ENCODE measurements at regions not wholly inside any gene's neighbourhood (a gene's known extent, or its start where the extent isn't known, plus 50 kb on each side); places are given as distances from the start of the nearest gene placed in this dataset.

GRCh38 chr15:69546182-69546581 lies 93.6 kb downstream of the RPLP1 start:
- TF ChIP-seq PAX5 (IDR thresholded peaks at IDR 0.05; ENCODE audit: insufficient read depth, low read length, severe bottlenecking) (no peak), SPI1 (IDR thresholded peaks at IDR 0.05; ENCODE audit: low read depth, low read length) (no peak), POLR2A (IDR thresholded peaks at IDR 0.05; ENCODE audit: low read depth, low read length) (no peak), POU2F2 (IDR thresholded peaks at IDR 0.05; ENCODE audit: low read depth, low read length) (no peak), POLR2AphosphoS5 (IDR thresholded peaks at IDR 0.05; ENCODE audit: low read depth, low read length) (no peak), TAF1 (IDR thresholded peaks at IDR 0.05; ENCODE audit: low read depth, low read length) (no peak)
- DNase-seq (ENCODE audit: insufficient read length, low spot score) = no peak
- FAIRE-seq = no peak

- DNase-seq (ENCODE audit: insufficient read length, low spot score) = no peak
- FAIRE-seq = no peak
These were observed 96.0 kb downstream of the RPLP1 start for GRCh38 chr15:69548395-69549180.

GRCh38 chr15:69551391-69552056 lies 98.9 kb downstream of the RPLP1 start:
- DNase-seq (ENCODE audit: insufficient read length, low spot score) (no peak), FAIRE-seq (no peak)
- TF ChIP-seq POU2F2 (IDR thresholded peaks at IDR 0.05; ENCODE audit: low read depth, low read length) = no peak

More at GRCh38 chr15:69548395-69549180, 96.0 kb downstream of the RPLP1 start:
- no peak for TF ChIP-seq POU2F2 (IDR thresholded peaks at IDR 0.05; ENCODE audit: low read depth, low read length)
- no peak for TF ChIP-seq POLR2AphosphoS5 (IDR thresholded peaks at IDR 0.05; ENCODE audit: low read depth, low read length)
- no peak for TF ChIP-seq TAF1 (IDR thresholded peaks at IDR 0.05; ENCODE audit: low read depth, low read length)
- TF ChIP-seq POLR2A (IDR thresholded peaks at IDR 0.05; ENCODE audit: low read depth, low read length) = no peak
- TF ChIP-seq PAX5 (IDR thresholded peaks at IDR 0.05; ENCODE audit: insufficient read depth, low read length, severe bottlenecking) = no peak

- DNase-seq (ENCODE audit: insufficient read length, low spot score) (no peak), FAIRE-seq (no peak)
- TF ChIP-seq SPI1 (IDR thresholded peaks at IDR 0.05; ENCODE audit: low read depth, low read length) (no peak), POLR2A (IDR thresholded peaks at IDR 0.05; ENCODE audit: low read depth, low read length) (no peak), PAX5 (IDR thresholded peaks at IDR 0.05; ENCODE audit: insufficient read depth, low read length, severe bottlenecking) (no peak), TAF1 (IDR thresholded peaks at IDR 0.05; ENCODE audit: low read depth, low read length) (no peak), POLR2AphosphoS5 (IDR thresholded peaks at IDR 0.05; ENCODE audit: low read depth, low read length) (no peak), POU2F2 (IDR thresholded peaks at IDR 0.05; ENCODE audit: low read depth, low read length) (no peak)
These were observed 99.6 kb downstream of the RPLP1 start for GRCh38 chr15:69552057-69552815.

- FAIRE-seq = no peak
- no peak for DNase-seq (ENCODE audit: insufficient read length, low spot score)
- TF ChIP-seq POLR2A (IDR thresholded peaks at IDR 0.05; ENCODE audit: low read depth, low read length) (no peak), SPI1 (IDR thresholded peaks at IDR 0.05; ENCODE audit: low read depth, low read length) (no peak), TAF1 (IDR thresholded peaks at IDR 0.05; ENCODE audit: low read depth, low read length) (no peak), POLR2AphosphoS5 (IDR thresholded peaks at IDR 0.05; ENCODE audit: low read depth, low read length) (no peak), POU2F2 (IDR thresholded peaks at IDR 0.05; ENCODE audit: low read depth, low read length) (no peak), PAX5 (IDR thresholded peaks at IDR 0.05; ENCODE audit: insufficient read depth, low read length, severe bottlenecking) (no peak)
These were observed 101.1 kb downstream of the RPLP1 start for GRCh38 chr15:69553686-69554085.

GRCh38 chr15:69554279-69554961 lies 101.8 kb downstream of the RPLP1 start:
- TF ChIP-seq POU2F2 (IDR thresholded peaks at IDR 0.05; ENCODE audit: low read depth, low read length) (no peak), SPI1 (IDR thresholded peaks at IDR 0.05; ENCODE audit: low read depth, low read length) (no peak), POLR2AphosphoS5 (IDR thresholded peaks at IDR 0.05; ENCODE audit: low read depth, low read length) (no peak), PAX5 (IDR thresholded peaks at IDR 0.05; ENCODE audit: insufficient read depth, low read length, severe bottlenecking) (no peak), TAF1 (IDR thresholded peaks at IDR 0.05; ENCODE audit: low read depth, low read length) (no peak)
- no peak for DNase-seq (ENCODE audit: insufficient read length, low spot score)
- no peak for FAIRE-seq

- DNase-seq (ENCODE audit: insufficient read length, low spot score) (no peak), FAIRE-seq (no peak)
- TF ChIP-seq PAX5 (IDR thresholded peaks at IDR 0.05; ENCODE audit: insufficient read depth, low read length, severe bottlenecking) = no peak
- TF ChIP-seq POLR2A (IDR thresholded peaks at IDR 0.05; ENCODE audit: low read depth, low read length) = no peak
- no peak for TF ChIP-seq TAF1 (IDR thresholded peaks at IDR 0.05; ENCODE audit: low read depth, low read length)
- TF ChIP-seq POLR2AphosphoS5 (IDR thresholded peaks at IDR 0.05; ENCODE audit: low read depth, low read length) = no peak
- TF ChIP-seq POU2F2 (IDR thresholded peaks at IDR 0.05; ENCODE audit: low read depth, low read length) = no peak
- TF ChIP-seq SPI1 (IDR thresholded peaks at IDR 0.05; ENCODE audit: low read depth, low read length) = no peak
These were observed 102.5 kb downstream of the RPLP1 start for GRCh38 chr15:69555080-69555479.

GRCh38 chr15:69556344-69556743 lies 103.7 kb downstream of the RPLP1 start:
- no peak for FAIRE-seq

More at GRCh38 chr15:69556344-69556743, 103.7 kb downstream of the RPLP1 start:
- DNase-seq (ENCODE audit: insufficient read length, low spot score) = no peak
- TF ChIP-seq POU2F2 (IDR thresholded peaks at IDR 0.05; ENCODE audit: low read depth, low read length) (no peak), TAF1 (IDR thresholded peaks at IDR 0.05; ENCODE audit: low read depth, low read length) (no peak), SPI1 (IDR thresholded peaks at IDR 0.05; ENCODE audit: low read depth, low read length) (no peak)
